Loucy (cell line): ENCODE measurements at regions not wholly inside any gene's neighbourhood (a gene's known extent, or its start where the extent isn't known, plus 50 kb on each side); places are given as distances from the start of the nearest gene placed in this dataset.

Experiments used
- EZH2phosphoT487 ChIP-seq: fragments of 200-600 bp; IDR thresholded peaks from 2 replicates; pipeline ENCODE4 v1.6.1; 2018; ENCODE audit warnings: antibody characterized with exemption, mild to moderate bottlenecking, moderate library complexity, borderline replicate concordance
- TF ChIP-seq, protein P1 (sequence below): fragments of 200-600 bp; sonication (generic); conservative IDR thresholded peaks from 2 replicates; pipeline ENCODE4 v1.5.1; 2014; ENCODE audit warnings: mild to moderate bottlenecking, antibody characterized with exemption, low read length

DNA sequence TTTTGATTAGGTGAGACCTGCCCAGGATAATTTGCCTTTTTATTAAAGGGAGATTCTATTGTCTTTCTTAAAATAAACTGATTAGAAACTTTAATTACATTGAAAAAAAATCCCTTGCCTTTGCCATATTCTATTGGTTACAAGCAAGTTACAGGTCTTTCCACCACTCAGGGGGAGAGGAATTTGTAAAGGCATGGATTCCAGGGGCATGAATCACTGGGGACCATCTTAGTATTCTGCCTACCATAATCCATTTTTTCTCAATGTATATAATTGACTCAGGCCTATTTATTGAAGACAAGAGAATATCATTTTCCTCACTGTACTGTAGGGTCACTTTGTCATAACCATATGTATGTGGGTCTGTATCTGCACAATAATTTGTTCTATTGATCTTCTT, 124.3 kb upstream of the PDE4B start:
- TF ChIP-seq, protein P1, sequence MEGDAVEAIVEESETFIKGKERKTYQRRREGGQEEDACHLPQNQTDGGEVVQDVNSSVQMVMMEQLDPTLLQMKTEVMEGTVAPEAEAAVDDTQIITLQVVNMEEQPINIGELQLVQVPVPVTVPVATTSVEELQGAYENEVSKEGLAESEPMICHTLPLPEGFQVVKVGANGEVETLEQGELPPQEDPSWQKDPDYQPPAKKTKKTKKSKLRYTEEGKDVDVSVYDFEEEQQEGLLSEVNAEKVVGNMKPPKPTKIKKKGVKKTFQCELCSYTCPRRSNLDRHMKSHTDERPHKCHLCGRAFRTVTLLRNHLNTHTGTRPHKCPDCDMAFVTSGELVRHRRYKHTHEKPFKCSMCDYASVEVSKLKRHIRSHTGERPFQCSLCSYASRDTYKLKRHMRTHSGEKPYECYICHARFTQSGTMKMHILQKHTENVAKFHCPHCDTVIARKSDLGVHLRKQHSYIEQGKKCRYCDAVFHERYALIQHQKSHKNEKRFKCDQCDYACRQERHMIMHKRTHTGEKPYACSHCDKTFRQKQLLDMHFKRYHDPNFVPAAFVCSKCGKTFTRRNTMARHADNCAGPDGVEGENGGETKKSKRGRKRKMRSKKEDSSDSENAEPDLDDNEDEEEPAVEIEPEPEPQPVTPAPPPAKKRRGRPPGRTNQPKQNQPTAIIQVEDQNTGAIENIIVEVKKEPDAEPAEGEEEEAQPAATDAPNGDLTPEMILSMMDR: no peak
- TF ChIP-seq EZH2phosphoT487: no peak
